Astrocyte of the cerebellum (primary cell): ENCODE measurements at regions not wholly inside any gene's neighbourhood (a gene's known extent, or its start where the extent isn't known, plus 50 kb on each side); places are given as distances from the start of the nearest gene placed in this dataset.
"Not testable (repeated sequence)": the region's sequence is repeated elsewhere in the genome, so short reads cannot be mapped to it uniquely, and the experiment has no call there.

Experiments
- DNase-seq: peaks from one replicate; pipeline ENCODE4 v3.0.0-alpha.2; 2011; ENCODE audit warnings: low read depth
- H3K4me3 ChIP-seq: 2 replicates; pipeline ENCODE4 v1.5.1; 2011; ENCODE audit warnings: mild to moderate bottlenecking, low read depth, low read length, moderate library complexity
- in situ Hi-C: cut with HindIII; loops from 2 replicates; pipeline ENCODE4 v1.10.0; 2017; ENCODE audit warnings: low sequenced_read_pairs
- TF ChIP-seq, protein P1 (sequence below): IDR thresholded peaks from 2 replicates; pipeline ENCODE4 v1.5.1; 2012; ENCODE audit warnings: low read length, low read depth, moderate library complexity, mild to moderate bottlenecking; ENCODE audit errors: missing control alignments

DNA sequence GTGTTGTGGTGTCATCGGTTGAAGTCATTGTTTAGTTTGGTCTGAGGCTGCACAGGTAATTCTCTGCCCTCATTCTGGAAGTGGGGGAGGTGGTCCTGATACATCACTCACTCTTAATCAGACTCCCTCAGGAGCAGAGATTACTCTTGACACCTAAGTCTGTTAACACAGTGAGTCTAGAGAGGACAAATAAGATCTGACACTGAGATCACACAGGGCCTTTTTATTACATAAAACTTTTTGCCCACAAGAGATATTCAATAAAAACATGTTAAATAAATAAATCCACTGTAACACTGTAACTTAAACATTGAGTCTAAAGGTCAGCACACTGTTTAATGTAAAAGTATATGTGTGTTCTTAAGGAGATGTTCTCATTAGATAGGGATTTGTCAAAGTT lies 57.1 kb upstream of the MBNL1 start:
- DNase-seq = no peak
- TF ChIP-seq, protein P1, sequence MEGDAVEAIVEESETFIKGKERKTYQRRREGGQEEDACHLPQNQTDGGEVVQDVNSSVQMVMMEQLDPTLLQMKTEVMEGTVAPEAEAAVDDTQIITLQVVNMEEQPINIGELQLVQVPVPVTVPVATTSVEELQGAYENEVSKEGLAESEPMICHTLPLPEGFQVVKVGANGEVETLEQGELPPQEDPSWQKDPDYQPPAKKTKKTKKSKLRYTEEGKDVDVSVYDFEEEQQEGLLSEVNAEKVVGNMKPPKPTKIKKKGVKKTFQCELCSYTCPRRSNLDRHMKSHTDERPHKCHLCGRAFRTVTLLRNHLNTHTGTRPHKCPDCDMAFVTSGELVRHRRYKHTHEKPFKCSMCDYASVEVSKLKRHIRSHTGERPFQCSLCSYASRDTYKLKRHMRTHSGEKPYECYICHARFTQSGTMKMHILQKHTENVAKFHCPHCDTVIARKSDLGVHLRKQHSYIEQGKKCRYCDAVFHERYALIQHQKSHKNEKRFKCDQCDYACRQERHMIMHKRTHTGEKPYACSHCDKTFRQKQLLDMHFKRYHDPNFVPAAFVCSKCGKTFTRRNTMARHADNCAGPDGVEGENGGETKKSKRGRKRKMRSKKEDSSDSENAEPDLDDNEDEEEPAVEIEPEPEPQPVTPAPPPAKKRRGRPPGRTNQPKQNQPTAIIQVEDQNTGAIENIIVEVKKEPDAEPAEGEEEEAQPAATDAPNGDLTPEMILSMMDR = no peak
- in situ Hi-C loops = no loop called here
- no peak overlapping the region for H3K4me3 ChIP-seq

DNA sequence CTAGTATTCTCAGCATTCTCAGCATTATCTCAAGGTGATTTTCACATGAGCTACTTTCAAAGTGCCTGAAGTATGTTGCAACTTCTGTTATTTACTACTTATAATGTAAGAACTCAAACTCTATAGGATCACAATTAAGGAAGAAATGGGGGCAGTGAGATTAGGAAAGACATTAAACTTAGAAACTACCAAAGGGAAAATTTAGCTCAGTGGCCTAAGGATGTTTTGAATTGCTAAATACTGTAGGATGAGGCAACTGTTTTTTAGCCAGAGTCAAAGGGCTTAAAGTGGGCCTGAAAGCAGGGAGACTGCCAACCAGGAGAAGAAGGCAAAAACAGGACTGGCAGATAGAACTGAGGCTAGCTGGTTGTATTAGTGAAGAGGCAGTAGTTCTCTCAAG lies 55.5 kb upstream of the MBNL1 start:
- TF ChIP-seq, protein P1 = no peak
- DNase-seq = no peak
- no peak overlapping the region for H3K4me3 ChIP-seq
- in situ Hi-C loops = no loop called here

DNA sequence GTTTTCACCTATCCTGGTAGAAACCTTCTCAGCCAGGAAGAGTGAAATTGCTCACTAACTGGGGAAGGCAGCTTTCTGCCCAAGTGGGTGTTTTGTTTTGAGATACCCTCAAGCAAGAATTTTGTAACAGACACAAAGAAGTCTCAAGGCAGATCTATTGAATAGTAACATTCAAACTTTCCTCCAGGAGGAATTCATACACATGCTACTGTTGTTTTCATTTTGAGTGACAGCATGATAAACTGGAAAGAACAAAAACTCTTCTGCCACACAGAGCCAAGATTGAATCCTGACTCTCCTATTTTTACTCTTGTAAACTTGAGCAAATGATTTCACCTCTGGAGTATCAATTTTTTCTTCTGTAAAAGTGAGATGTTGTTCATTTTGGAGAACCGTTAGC lies 54.8 kb upstream of the MBNL1 start:
- no peak overlapping the region for H3K4me3 ChIP-seq
- no peak for DNase-seq
- in situ Hi-C loops = no loop called here
- TF ChIP-seq, protein P1 = no peak

GRCh38 chr3:152216960-152217865 lies 51.5 kb upstream of the MBNL1 start:
- DNase-seq, in situ Hi-C loops, H3K4me3 ChIP-seq: not testable (repeated sequence)

DNA sequence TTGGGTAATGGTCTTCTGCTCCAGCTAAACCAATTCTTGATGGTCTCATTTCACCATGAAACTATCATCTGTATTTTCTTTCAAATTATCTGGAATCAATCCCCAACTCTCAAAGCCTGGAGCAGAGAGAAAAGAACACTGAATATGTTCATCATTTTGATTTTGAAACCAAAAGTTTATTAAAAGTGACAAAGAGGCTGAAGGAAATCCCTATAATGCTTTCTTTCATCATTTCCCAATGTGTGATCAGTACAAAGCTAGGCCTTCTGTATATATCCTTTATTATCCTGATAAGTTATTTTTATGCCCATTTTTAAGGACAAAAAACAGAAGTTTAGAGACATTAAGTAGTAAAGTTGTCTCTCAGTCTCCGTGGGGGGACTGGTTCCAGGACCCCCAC lies 50.1 kb upstream of the MBNL1 start:
- TF ChIP-seq, protein P1 = no peak
- DNase-seq = no peak
- H3K4me3 ChIP-seq = no peak overlapping the region
- in situ Hi-C loops = no loop called here
